Right ventricle myocardium inferior (tissue), 1 donor: ENCODE measurements at regions not wholly inside any gene's neighbourhood (a gene's known extent, or its start where the extent isn't known, plus 50 kb on each side); places are given as distances from the start of the nearest gene placed in this dataset.

Source experiments
- ATAC-seq: fragments of 200-7000 bp; cut with Tn5 transposase; one replicate; pipeline ENCODE4 v1.9.1; 2020; ENCODE audit warnings: mild to moderate bottlenecking, moderate library complexity
- DNase-seq: peaks from one replicate; pipeline ENCODE4 v3.0.0; 2021; ENCODE audit errors: missing footprints
- intact Hi-C: fragments of 100-400 bp; cut with DNase I; formaldehyde crosslinking; loops from one replicate; pipeline ENCODE4 v1.11.0; 2022
- donor health status: DM: no; HTN: yes; CAD: no; lungs with severe emphysema.

DNA sequence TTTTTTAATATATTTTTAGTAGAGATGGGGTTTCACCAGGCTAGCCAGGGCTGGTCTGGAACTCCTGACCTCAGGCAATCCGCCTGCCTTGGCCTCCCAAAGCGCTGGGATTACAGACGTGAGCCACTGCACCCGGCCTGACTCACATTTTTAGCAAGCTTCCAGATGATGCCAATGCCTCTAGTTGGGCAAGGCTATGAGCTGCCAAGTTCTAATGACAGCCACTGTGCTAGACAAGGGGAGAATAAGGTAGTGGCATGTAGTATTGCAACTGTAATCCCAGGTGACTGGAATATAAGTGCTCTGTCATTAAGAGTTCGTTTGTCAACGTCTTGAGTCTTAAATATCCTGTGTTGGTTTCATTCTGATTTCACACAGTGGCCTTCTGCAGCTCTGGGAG, 96.7 kb downstream of the SLIT2 start:
- DNase-seq (no peak), ATAC-seq (no peak)
- intact Hi-C loops = no loop called here

- DNase-seq = no peak
- intact Hi-C loops = no loop called here
- ATAC-seq = no peak
Measured at GRCh38 chr4:20351360-20352162, 99.9 kb downstream of the SLIT2 start.

DNA sequence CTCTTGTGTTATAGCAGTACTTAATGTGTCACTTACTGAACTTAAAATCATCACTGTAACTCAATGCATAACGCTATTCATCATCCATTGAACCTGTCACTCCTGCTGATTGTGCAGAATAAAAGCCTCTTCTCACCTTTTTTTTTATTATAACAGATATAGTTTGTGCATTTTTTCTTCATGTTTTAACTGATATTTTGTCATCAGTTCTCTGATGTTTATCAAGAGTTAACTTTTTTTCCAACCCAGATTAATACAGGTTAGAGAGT, 100.4 kb downstream of the SLIT2 start:
- DNase-seq = no peak
- no peak for ATAC-seq
- intact Hi-C loops = no loop called here

DNA sequence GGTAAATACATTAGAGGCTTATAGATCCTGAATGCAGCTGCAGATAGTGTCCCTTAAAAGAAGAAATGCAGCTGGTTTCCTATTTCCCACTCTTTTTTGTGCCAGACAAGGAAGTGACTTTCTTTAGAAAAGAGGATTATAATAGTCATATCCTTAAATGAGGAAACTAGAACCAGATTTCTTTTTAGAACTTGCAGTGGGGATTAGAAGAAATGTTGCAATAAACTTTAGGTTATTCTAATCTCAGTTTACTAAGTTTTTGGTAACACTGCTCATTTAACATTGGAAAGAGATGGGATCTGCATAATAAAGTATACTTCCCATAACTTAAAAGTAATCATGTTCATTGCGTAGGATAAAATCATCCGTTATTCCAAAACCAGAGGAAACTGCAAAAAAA, 101.9 kb downstream of the SLIT2 start:
- no peak for ATAC-seq
- DNase-seq = no peak
- intact Hi-C loops = no loop called here

- intact Hi-C loops = no loop called here
- ATAC-seq (no peak), DNase-seq (no peak)
Measured at GRCh38 chr4:20354120-20354519, 102.4 kb downstream of the SLIT2 start.

DNA sequence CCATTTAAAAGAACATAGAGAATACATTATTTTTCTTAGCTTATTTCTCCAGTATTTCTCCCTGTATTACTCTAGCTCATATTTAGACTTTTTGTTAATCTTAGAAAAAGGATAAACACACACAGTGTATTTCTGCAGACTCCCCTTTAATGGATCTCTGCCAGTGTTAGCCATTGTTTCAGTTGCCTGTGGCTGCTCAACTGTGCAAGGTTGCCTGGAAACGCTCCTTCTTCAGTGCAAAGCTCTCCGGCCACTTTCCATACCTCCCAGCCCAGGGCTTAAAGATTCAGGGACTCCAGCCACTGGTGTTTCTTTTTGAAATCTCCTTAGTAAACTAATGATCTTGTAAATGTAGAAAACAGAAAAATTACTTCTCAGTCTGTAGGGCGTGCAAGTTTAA, 104.9 kb downstream of the SLIT2 start:
- intact Hi-C loops = no loop called here
- DNase-seq (no peak), ATAC-seq (no peak)

DNA sequence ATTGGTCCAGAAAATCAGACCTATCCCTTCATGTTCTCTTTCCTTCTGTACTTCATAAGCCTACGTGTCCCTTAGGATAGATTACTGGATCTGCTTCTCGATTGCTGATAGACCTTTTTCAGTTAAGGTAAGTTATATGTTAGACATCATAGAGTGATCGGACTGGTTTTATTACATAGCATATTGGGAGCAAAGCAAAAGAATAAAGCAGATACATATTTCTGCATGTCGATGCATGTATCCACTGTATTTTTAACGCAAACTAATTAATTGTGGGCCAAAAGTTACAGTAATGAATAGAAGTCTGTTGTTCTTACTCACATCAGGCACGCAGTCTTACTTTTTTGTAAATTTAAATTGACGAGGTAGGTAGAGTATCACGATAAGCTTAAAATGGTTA, 106.4 kb downstream of the SLIT2 start:
- DNase-seq (no peak), ATAC-seq (no peak)
- intact Hi-C loops = no loop called here

DNA sequence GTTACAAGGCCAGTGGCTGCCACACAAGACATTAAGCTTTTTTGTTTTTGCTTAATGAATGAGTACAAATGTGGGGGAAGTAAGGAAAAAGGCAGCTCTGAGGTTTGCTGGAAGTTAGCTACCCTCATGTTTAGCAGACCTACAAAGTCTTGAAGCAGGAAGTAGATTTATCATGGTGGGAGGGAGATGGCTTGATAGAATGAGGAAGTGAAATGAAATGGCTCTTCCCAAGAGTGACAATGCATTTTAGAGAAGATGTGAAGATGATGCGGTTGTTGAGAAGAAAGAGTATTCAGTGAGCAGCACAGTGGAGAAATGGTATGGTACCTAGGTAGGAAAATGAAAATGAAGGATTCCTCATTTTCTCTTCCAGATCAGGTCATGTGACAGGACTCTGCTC, 108.0 kb downstream of the SLIT2 start:
- intact Hi-C loops = no loop called here
- DNase-seq (no peak), ATAC-seq (no peak)

DNA sequence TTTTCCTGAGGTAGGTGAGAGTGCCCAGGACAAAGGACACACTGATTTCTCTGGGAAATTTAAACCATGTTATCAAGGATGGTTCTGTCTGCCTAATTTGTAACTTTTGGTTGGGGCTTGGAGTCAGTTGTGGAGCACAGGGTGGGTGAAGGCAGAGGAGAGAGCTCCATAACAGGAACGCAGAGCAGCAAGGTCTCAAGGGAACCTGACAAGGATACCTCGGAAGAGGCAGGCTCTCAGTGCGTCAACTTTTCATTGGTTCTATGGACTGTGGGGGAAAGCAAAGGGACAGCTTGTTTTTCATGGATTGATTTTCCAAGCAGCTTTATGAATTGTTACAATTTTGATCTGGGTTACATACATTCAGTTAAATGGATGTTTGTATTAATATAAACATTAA, 110.4 kb downstream of the SLIT2 start:
- intact Hi-C loops = no loop called here
- ATAC-seq (no peak), DNase-seq (no peak)

DNA sequence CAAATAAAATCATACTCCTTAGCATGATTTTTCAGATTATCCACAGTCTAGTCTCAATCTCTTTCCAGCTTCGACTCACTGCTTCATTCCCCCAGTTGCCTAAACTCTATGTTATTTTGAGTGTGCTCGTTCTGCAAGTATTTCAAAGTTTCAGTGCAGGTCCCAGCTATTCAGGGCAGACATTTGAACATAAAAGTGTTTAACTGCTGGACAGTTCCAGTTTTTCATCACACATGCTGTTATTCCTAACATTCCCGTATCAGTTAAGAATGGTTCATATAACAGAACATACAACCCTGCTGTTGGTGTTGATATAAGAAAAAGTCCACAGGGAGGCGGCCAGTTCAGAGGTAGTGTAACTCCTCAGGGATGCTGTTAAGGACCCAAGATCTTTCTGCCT, 113.3 kb downstream of the SLIT2 start:
- no peak for DNase-seq
- intact Hi-C loops = no loop called here
- ATAC-seq = no peak

- intact Hi-C loops = no loop called here
- ATAC-seq (no peak), DNase-seq (no peak)
Measured at GRCh38 chr4:20367446-20367845, 115.7 kb downstream of the SLIT2 start.

GRCh38 chr4:20368926-20369325, 117.2 kb downstream of the SLIT2 start:
- intact Hi-C loops = no loop called here
- ATAC-seq = no peak
- DNase-seq = no peak

- DNase-seq = no peak
- intact Hi-C loops = no loop called here
- no peak for ATAC-seq
Measured at GRCh38 chr4:20370274-20370673, 118.6 kb downstream of the SLIT2 start.

GRCh38 chr4:20376070-20376469, 124.4 kb downstream of the SLIT2 start:
- no peak for DNase-seq
- ATAC-seq = no peak
- intact Hi-C loops = no loop called here

GRCh38 chr4:20378181-20378580, 126.5 kb downstream of the SLIT2 start:
- ATAC-seq (no peak), DNase-seq (no peak)
- intact Hi-C loops = no loop called here

DNA sequence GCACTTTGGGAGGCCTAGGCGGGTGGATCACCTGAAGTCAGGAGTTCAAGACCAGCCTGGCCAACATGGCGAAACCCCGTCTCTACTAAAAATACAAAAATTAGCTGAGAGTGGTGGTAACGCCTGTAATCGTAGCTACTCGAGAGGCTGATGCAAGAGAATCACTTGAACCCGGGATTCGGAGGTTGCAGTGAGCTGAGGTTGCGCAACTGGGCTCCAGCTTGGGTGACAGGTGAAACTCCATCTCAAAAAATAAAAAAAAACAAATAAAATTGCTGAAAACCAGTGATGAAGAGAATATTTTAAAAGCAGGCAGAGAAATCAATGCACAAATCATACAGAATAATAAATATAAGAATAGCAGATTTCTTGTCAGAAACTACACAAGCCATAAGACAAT, 129.3 kb downstream of the SLIT2 start:
- intact Hi-C loops = no loop called here
- DNase-seq = no peak
- ATAC-seq = no peak

GRCh38 chr4:20383283-20383682, 131.6 kb downstream of the SLIT2 start:
- intact Hi-C loops = no loop called here
- ATAC-seq (no peak), DNase-seq (no peak)

GRCh38 chr4:20383969-20384368, 132.3 kb downstream of the SLIT2 start:
- ATAC-seq (no peak), DNase-seq (no peak)
- intact Hi-C loops = no loop called here

DNA sequence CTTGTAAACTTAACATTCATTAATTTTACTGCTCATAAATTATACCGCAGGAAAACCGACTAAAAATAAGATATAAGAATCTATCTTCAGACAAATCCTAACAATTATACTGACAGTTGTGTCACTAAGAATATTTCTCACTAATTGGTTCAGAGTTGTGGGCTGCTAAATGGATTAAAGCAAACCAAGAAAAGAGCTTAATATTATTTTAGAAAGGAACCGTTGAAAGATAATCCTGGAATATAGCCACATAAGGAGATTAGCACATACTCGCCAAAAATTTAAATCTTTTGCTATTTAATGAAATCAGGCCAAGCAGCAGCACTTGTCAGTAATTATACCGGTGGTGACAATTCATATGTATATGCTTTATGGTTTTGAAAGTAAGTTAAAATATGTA, 132.8 kb downstream of the SLIT2 start:
- intact Hi-C loops = no loop called here
- no peak for ATAC-seq
- DNase-seq = no peak

DNA sequence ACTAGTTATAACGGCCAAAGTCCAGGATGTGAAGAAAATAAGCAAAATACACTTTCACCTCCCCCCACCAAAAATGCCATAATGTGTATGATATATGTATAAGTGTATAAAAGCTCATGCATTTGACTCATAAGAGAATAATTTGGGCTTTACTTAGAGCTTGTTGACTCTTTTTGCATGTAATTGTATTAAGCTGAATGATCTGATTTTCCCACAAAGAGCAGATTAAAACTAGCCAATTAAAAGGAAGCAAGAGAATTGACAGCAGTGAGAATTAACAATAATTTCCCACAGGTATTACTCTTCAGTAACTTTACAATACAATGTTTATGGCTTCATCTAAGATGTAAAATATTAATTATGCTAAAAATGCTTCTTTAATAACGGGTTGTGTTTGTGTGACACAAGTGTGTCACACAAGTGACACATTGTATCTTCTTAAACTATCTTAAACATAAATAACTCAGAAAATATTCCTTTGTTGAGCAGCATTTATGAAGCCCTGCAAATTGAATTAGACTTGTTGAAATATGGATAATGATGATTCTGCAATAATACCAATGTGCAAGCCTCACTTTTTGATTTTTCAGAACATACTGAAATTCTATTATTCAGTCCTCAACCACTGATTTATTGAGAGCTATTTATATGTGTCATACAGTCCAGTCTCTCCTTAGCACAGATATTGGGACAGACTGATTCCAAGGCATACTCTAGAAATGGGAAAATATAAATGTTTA, 134.5 kb downstream of the SLIT2 start:
- intact Hi-C loops = no loop called here
- ATAC-seq (no peak), DNase-seq (no peak)

DNA sequence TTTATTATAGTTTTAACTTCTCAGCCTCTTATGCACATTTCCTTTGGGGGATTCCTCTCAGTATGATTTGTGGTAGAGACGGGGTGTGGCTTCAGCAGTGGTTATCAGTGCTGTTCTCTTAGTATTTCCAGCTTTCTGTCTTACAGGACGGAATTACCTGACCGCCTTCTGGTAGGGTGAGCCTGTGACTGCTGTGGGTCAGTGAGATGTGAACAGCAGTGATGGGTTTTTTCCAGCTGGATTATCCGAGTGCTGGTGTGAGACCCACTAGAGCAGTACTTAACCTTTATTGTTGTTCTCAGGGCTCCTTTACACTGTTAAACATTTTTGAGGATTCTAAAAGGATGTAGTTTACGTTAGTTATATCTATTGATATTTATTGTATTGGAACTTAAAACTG, 135.2 kb downstream of the SLIT2 start:
- intact Hi-C loops = no loop called here
- DNase-seq (no peak), ATAC-seq (no peak)
